K562 (cell line): ENCODE measurements at regions not wholly inside any gene's neighbourhood (a gene's known extent, or its start where the extent isn't known, plus 50 kb on each side); places are given as distances from the start of the nearest gene placed in this dataset.
A peak's percentile ranks its signal among the peaks of the same experiment; 100 is the strongest.
"Not testable (repeated sequence)": the region's sequence is repeated elsewhere in the genome, so short reads cannot be mapped to it uniquely, and the experiment has no call there.

Source experiments
- ATAC-seq: fragments of 200-7000 bp; cut with Tn5 transposase; 3 replicates; pipeline ENCODE4 v1.9.1; 2020; ENCODE audit warnings: moderate library complexity
- BruUV-seq: library from RNA; stranded (reverse); fragments of 400-500 nt; replicated peaks from 2 replicates; lab custom pipeline; 2021; lab: Mats Ljungman, UMichigan
- CTCF ChIA-PET: fragments of 300-600 bp; formaldehyde crosslinking; extraction: SDS; loops from one replicate; lab custom pipeline; 2021; ENCODE audit warnings: low intra/inter-chr PET ratio; lab: Yijun Ruan, JAX
- POLR2A ChIA-PET: fragments of 300-600, 350-650 bp; sonication (Branson Sonifier 250); formaldehyde crosslinking; extraction: SDS; loops from one replicate; lab custom pipeline; 2021; ENCODE audit warnings: antibody characterized with exemption, inconsistent platforms; lab: Yijun Ruan, JAX
- DNase-seq, 4 experiments: peaks; one replicate each; pipeline versions ENCODE4 v3.0.0 to v3.0.0-alpha.2; 2011 to 2018; ENCODE audit warnings: low spot score in 3 of 4, mixed read lengths in 3 of 4; ENCODE audit errors: extremely low read depth in 1 of 4
- FAIRE-seq: peaks from 2 replicates; lab custom pipeline; 2011; peaks lifted over from hg19 to GRCh38; lab: Jason Lieb, UNC
- H2AFZ ChIP-seq: 2 replicates; pipeline ENCODE4 v1.6.0; 2011; ENCODE audit warnings: low read depth, low read length, control low read depth, inconsistent platforms
- H3K27ac ChIP-seq: fragments of 200-600 bp; 3 replicates; pipeline ENCODE4 v1.8.0; 2011; ENCODE audit warnings: low read depth, mild to moderate bottlenecking, control low read depth, inconsistent platforms, low read length, moderate library complexity, mixed read lengths; ENCODE audit errors: extremely low read depth
- H3K27me3 ChIP-seq, 2 experiments: fragments of 300-600 bp in 1 of 2; 2 replicates in 1 of 2; 3 replicates in 1 of 2; pipeline versions ENCODE4 v1.6.0 to v1.8.0; 2011; ENCODE audit warnings: inconsistent platforms in 2 of 2, low read length in 2 of 2, mild to moderate bottlenecking in 1 of 2, mixed read lengths in 1 of 2, moderate library complexity in 1 of 2; ENCODE audit not compliant: control insufficient read depth in 2 of 2, insufficient read depth in 2 of 2
- H3K36me3 ChIP-seq: fragments of 300-600 bp; 3 replicates; pipeline ENCODE4 v1.8.0; 2011; ENCODE audit warnings: mild to moderate bottlenecking, low read length, inconsistent platforms; ENCODE audit not compliant: control insufficient read depth, insufficient read depth
- H3K4me1 ChIP-seq, 2 experiments: fragments of 200-600 bp in 1 of 2; replicated peaks in 1 of 2; 2 replicates in 1 of 2; 3 replicates in 1 of 2; pipeline versions ENCODE4 v1.5.1 to v1.8.0; 2011; ENCODE audit warnings: inconsistent platforms in 2 of 2, low read length in 2 of 2, mild to moderate bottlenecking in 1 of 2, mixed read lengths in 1 of 2, moderate library complexity in 1 of 2; ENCODE audit not compliant: control insufficient read depth in 2 of 2, insufficient read depth in 2 of 2
- H3K4me2 ChIP-seq: 2 replicates; pipeline ENCODE4 v1.6.1; 2011; ENCODE audit warnings: low read length, control low read depth, inconsistent platforms, mixed read lengths; ENCODE audit not compliant: insufficient read depth
- H3K4me3 ChIP-seq: fragments of 200-600 bp; sonication (generic), shearing (Covaris generic); 2 replicates; pipeline ENCODE4 v1.5.1; 2016; ENCODE audit warnings: control low read depth, inconsistent platforms
- H3K79me2 ChIP-seq: fragments of 200-600 bp; 3 replicates; pipeline ENCODE4 v1.8.0; 2011; ENCODE audit warnings: low read length, inconsistent platforms; ENCODE audit not compliant: control insufficient read depth, insufficient read depth
- H3K9ac ChIP-seq, 2 experiments: 2 replicates each; pipeline versions ENCODE4 v1.6.0 to v1.6.1; 2011; ENCODE audit warnings: low read depth in 2 of 2, low read length in 2 of 2, control low read depth in 1 of 2, inconsistent platforms in 1 of 2, mild to moderate bottlenecking in 1 of 2, mixed read lengths in 1 of 2; ENCODE audit not compliant: insufficient read depth in 1 of 2
- H3K9me1 ChIP-seq: one replicate; pipeline ENCODE4 v1.6.0; 2011; ENCODE audit warnings: inconsistent platforms, mild to moderate bottlenecking, low read length, moderate library complexity; ENCODE audit not compliant: control insufficient read depth, insufficient read depth
- H3K9me3 ChIP-seq: replicated peaks from 2 replicates; pipeline ENCODE4 v1.5.1; 2011; ENCODE audit warnings: low read depth, low read length, inconsistent platforms; ENCODE audit not compliant: control insufficient read depth, insufficient read depth
- H4K20me1 ChIP-seq: replicated peaks from 2 replicates; pipeline ENCODE4 v1.6.1; 2011; ENCODE audit warnings: low read length, inconsistent platforms, mixed read lengths; ENCODE audit not compliant: control insufficient read depth, insufficient read depth
- HMG20A ChIP-seq: fragments of 450-650 bp; formaldehyde crosslinking; conservative IDR thresholded peaks from 2 replicates; pipeline ENCODE4 v1.4.0; 2020; ENCODE audit warnings: mild to moderate bottlenecking, mixed read lengths
- RBM25 ChIP-seq: fragments of 200-400 bp; formaldehyde crosslinking; IDR thresholded peaks from 2 replicates; pipeline ENCODE4 v1.6.1; 2018; ENCODE audit warnings: low read length, low read depth, moderate library complexity; ENCODE audit not compliant: severe bottlenecking
- ZNF146 ChIP-seq: IDR thresholded peaks from one replicate; pipeline ENCODE4 v1.6.1; 2018; ENCODE audit warnings: missing compliant biosample characterization; ENCODE audit not compliant: unreplicated experiment
- WGBS: fragments of 100-300 bp; shearing (Covaris generic); methylation state at CpG from one replicate; pipeline ENCODE4 v1.1.6; 2016; ENCODE audit warnings: low coverage, mixed read lengths; ENCODE audit not compliant: insufficient coverage; ENCODE audit errors: missing lambda C conversion rate; 5-methylcytosine and 5-hydroxymethylcytosine counted together
- in situ Hi-C: fragments of 300-500 bp; cut with MboI; formaldehyde crosslinking; loops from 4 replicates; pipeline ENCODE4 v1.15.0; 2018; ENCODE audit warnings: inconsistent platforms, mixed read lengths
- intact Hi-C: fragments of 100-400 bp; cut with micrococcal nuclease; formaldehyde crosslinking; loops from 2 replicates; pipeline ENCODE4 v1.14.2; 2022

DNA sequence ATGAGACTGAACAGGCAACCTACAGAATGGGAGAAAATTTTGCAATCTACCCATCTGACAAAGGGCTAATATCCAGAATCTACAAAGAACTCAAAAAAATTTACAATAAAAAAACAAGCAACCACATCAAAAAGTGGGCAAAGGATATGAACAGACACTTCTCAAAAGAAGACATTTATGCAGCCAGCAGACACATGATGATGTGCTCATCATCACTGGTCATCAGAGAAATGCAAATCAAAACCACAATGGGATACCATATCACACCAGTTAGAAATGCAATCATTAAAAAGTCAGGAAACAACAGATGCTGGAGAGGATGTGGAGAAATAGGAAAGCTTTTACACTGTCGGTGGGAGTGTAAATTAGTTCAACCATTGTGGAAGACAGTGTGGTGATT, 51.7 kb upstream of the PAXBP1 start:
- in situ Hi-C loops, H3K79me2 ChIP-seq, H3K4me1 ChIP-seq, ATAC-seq, intact Hi-C loops, H3K9me3 ChIP-seq, POLR2A ChIA-PET, BruUV-seq, H3K4me3 ChIP-seq, H3K9me1 ChIP-seq, H3K36me3 ChIP-seq, H3K4me2 ChIP-seq, H4K20me1 ChIP-seq, FAIRE-seq, DNase-seq, H3K9ac ChIP-seq, H2AFZ ChIP-seq, H3K27ac ChIP-seq: not testable (repeated sequence)
- CTCF ChIA-PET = interaction anchor here (0.6 kb wide), 1 partner anchor 787 kb away, joined by 3 read pairs; no protein-coding TSS in a partner anchor
- WGBS = 0% methylated on average over 1 of the region's 1 CpG
- H3K27me3 ChIP-seq = peaks cover 7 to 13% of the 10 kb centered on the region in 2 experiments; a peak in 4 of 5 replicates

GRCh38 chr21:32824950-32825349, 53.4 kb upstream of the PAXBP1 start:
- ATAC-seq (no peak), FAIRE-seq (no peak), DNase-seq (no peak)
- Histone ChIP-seq H3K4me3 (no peak overlapping the region), H3K36me3 (no peaks in the 10 kb centered on the region), H3K79me2 (no peaks in the 10 kb centered on the region), H4K20me1 (no peaks in the 10 kb centered on the region), H3K9me1 (no peaks in the 10 kb centered on the region), H2AFZ (no peak overlapping the region), H3K9me3 (no peaks in the 10 kb centered on the region), H3K27me3 (peaks cover 4 to 6% of the 10 kb centered on the region in 2 experiments; a peak in 4 of 5 replicates), H3K9ac (no peak overlapping the region), H3K27ac (no peak overlapping the region), H3K4me2 (no peak overlapping the region), H3K4me1 (no peaks in the 10 kb centered on the region)
- CTCF ChIA-PET = interaction anchor here (3.0 kb wide), 1 partner anchor 171 kb away, joined by 24 read pairs; no protein-coding TSS in a partner anchor
- 0% methylated on average over 1 of the region's 1 CpG for WGBS
- BruUV-seq = no TSS peak
- POLR2A ChIA-PET = interaction anchor here (0.7 kb wide), 1 partner anchor 280 kb away, joined by 3 read pairs; no protein-coding TSS in a partner anchor
- in situ Hi-C loops = no loop called here
- TF ChIP-seq HMG20A (no peak), ZNF146 (CRISPR knock-in tag) (peak; percentile 87), RBM25 (peak; percentile 74)
- intact Hi-C loops = loop anchor here (5.0 kb wide), 2 partner anchors 53 to 423 kb away; partner anchors contain the start of gene PAXBP1
